K562 (cell line): ENCODE measurements at regions not wholly inside any gene's neighbourhood (a gene's known extent, or its start where the extent isn't known, plus 50 kb on each side); places are given as distances from the start of the nearest gene placed in this dataset.

Source experiments
- ATAC-seq: fragments of 200-7000 bp; cut with Tn5 transposase; 3 replicates; pipeline ENCODE4 v1.9.1; 2020; ENCODE audit warnings: moderate library complexity
- BruUV-seq: library from RNA; stranded (reverse); fragments of 400-500 nt; replicated peaks from 2 replicates; lab custom pipeline; 2021; lab: Mats Ljungman, UMichigan
- CTCF ChIA-PET: fragments of 300-600 bp; formaldehyde crosslinking; extraction: SDS; loops from one replicate; lab custom pipeline; 2021; ENCODE audit warnings: low intra/inter-chr PET ratio; lab: Yijun Ruan, JAX
- POLR2A ChIA-PET: fragments of 300-600, 350-650 bp; sonication (Branson Sonifier 250); formaldehyde crosslinking; extraction: SDS; loops from one replicate; lab custom pipeline; 2021; ENCODE audit warnings: antibody characterized with exemption, inconsistent platforms; lab: Yijun Ruan, JAX
- DNase-seq, 4 experiments: peaks; one replicate each; pipeline versions ENCODE4 v3.0.0 to v3.0.0-alpha.2; 2011 to 2018; ENCODE audit warnings: low spot score in 3 of 4, mixed read lengths in 3 of 4; ENCODE audit errors: extremely low read depth in 1 of 4
- FAIRE-seq: peaks from 2 replicates; lab custom pipeline; 2011; peaks lifted over from hg19 to GRCh38; lab: Jason Lieb, UNC
- H2AFZ ChIP-seq: 2 replicates; pipeline ENCODE4 v1.6.0; 2011; ENCODE audit warnings: low read depth, low read length, control low read depth, inconsistent platforms
- H3K27ac ChIP-seq: fragments of 200-600 bp; 3 replicates; pipeline ENCODE4 v1.8.0; 2011; ENCODE audit warnings: low read depth, mild to moderate bottlenecking, control low read depth, inconsistent platforms, low read length, moderate library complexity, mixed read lengths; ENCODE audit errors: extremely low read depth
- H3K27me3 ChIP-seq, 2 experiments: fragments of 300-600 bp in 1 of 2; 2 replicates in 1 of 2; 3 replicates in 1 of 2; pipeline versions ENCODE4 v1.6.0 to v1.8.0; 2011; ENCODE audit warnings: inconsistent platforms in 2 of 2, low read length in 2 of 2, mild to moderate bottlenecking in 1 of 2, mixed read lengths in 1 of 2, moderate library complexity in 1 of 2; ENCODE audit not compliant: control insufficient read depth in 2 of 2, insufficient read depth in 2 of 2
- H3K36me3 ChIP-seq: fragments of 300-600 bp; 3 replicates; pipeline ENCODE4 v1.8.0; 2011; ENCODE audit warnings: mild to moderate bottlenecking, low read length, inconsistent platforms; ENCODE audit not compliant: control insufficient read depth, insufficient read depth
- H3K4me1 ChIP-seq, 2 experiments: fragments of 200-600 bp in 1 of 2; replicated peaks in 1 of 2; 2 replicates in 1 of 2; 3 replicates in 1 of 2; pipeline versions ENCODE4 v1.5.1 to v1.8.0; 2011; ENCODE audit warnings: inconsistent platforms in 2 of 2, low read length in 2 of 2, mild to moderate bottlenecking in 1 of 2, mixed read lengths in 1 of 2, moderate library complexity in 1 of 2; ENCODE audit not compliant: control insufficient read depth in 2 of 2, insufficient read depth in 2 of 2
- H3K4me2 ChIP-seq: 2 replicates; pipeline ENCODE4 v1.6.1; 2011; ENCODE audit warnings: low read length, control low read depth, inconsistent platforms, mixed read lengths; ENCODE audit not compliant: insufficient read depth
- H3K4me3 ChIP-seq: fragments of 200-600 bp; sonication (generic), shearing (Covaris generic); 2 replicates; pipeline ENCODE4 v1.5.1; 2016; ENCODE audit warnings: control low read depth, inconsistent platforms
- H3K79me2 ChIP-seq: fragments of 200-600 bp; 3 replicates; pipeline ENCODE4 v1.8.0; 2011; ENCODE audit warnings: low read length, inconsistent platforms; ENCODE audit not compliant: control insufficient read depth, insufficient read depth
- H3K9ac ChIP-seq, 2 experiments: 2 replicates each; pipeline versions ENCODE4 v1.6.0 to v1.6.1; 2011; ENCODE audit warnings: low read depth in 2 of 2, low read length in 2 of 2, control low read depth in 1 of 2, inconsistent platforms in 1 of 2, mild to moderate bottlenecking in 1 of 2, mixed read lengths in 1 of 2; ENCODE audit not compliant: insufficient read depth in 1 of 2
- H3K9me1 ChIP-seq: one replicate; pipeline ENCODE4 v1.6.0; 2011; ENCODE audit warnings: inconsistent platforms, mild to moderate bottlenecking, low read length, moderate library complexity; ENCODE audit not compliant: control insufficient read depth, insufficient read depth
- H3K9me3 ChIP-seq: replicated peaks from 2 replicates; pipeline ENCODE4 v1.5.1; 2011; ENCODE audit warnings: low read depth, low read length, inconsistent platforms; ENCODE audit not compliant: control insufficient read depth, insufficient read depth
- H4K20me1 ChIP-seq: replicated peaks from 2 replicates; pipeline ENCODE4 v1.6.1; 2011; ENCODE audit warnings: low read length, inconsistent platforms, mixed read lengths; ENCODE audit not compliant: control insufficient read depth, insufficient read depth
- CHD2 ChIP-seq: IDR thresholded peaks from 2 replicates; pipeline ENCODE4 v1.6.1; 2011; ENCODE audit warnings: low read depth, low read length
- EGR1 ChIP-seq: fragments of 450-650 bp; conservative IDR thresholded peaks from 2 replicates; pipeline ENCODE4 v1.6.1; 2017; ENCODE audit warnings: mild to moderate bottlenecking
- GTF2B ChIP-seq: IDR thresholded peaks from 2 replicates; pipeline ENCODE4 v1.6.1; 2011; ENCODE audit not compliant: insufficient read length; ENCODE audit errors: extremely low read depth
- HNRNPL ChIP-seq: fragments of 200-400 bp; formaldehyde crosslinking; IDR thresholded peaks from 2 replicates; pipeline ENCODE4 v1.6.1; 2017; ENCODE audit warnings: low read depth, mild to moderate bottlenecking, low read length
- PURB ChIP-seq: sonication (generic); formaldehyde crosslinking; IDR thresholded peaks from 2 replicates; pipeline ENCODE4 v1.9.0; 2021; ENCODE audit warnings: low read depth, mild to moderate bottlenecking, missing genetic modification reagents
- RAD21 ChIP-seq, 2 experiments: fragments of 250-450 bp in 1 of 2; fragments of 450-650 bp in 1 of 2; sonication (Bioruptor Pico) in 1 of 2; formaldehyde crosslinking in 1 of 2; IDR thresholded peaks in 1 of 2; conservative IDR thresholded peaks in 1 of 2; 2 replicates each; pipeline versions ENCODE4 v1.4.0 to v1.8.0; 2020 to 2022; ENCODE audit warnings: mild to moderate bottlenecking in 2 of 2, moderate library complexity in 1 of 2
- RAD51 ChIP-seq: fragments of 450-650 bp; IDR thresholded peaks from 2 replicates; pipeline ENCODE4 v1.7.1; 2016; ENCODE audit warnings: low read depth, mild to moderate bottlenecking, borderline replicate concordance
- RBM17 ChIP-seq: fragments of 200-400 bp; formaldehyde crosslinking; IDR thresholded peaks from 2 replicates; pipeline ENCODE4 v1.6.1; 2017; ENCODE audit warnings: low read depth, mild to moderate bottlenecking, low read length, borderline replicate concordance
- SP1 ChIP-seq: sonication (generic); formaldehyde crosslinking; IDR thresholded peaks from 2 replicates; pipeline ENCODE4 v1.8.1; 2022; ENCODE audit warnings: mild to moderate bottlenecking, missing genetic modification reagents
- TAF15 ChIP-seq: fragments of 200-400 bp; formaldehyde crosslinking; IDR thresholded peaks from 2 replicates; pipeline ENCODE4 v1.6.1; 2017; ENCODE audit warnings: mild to moderate bottlenecking, low read depth, low read length, moderate library complexity
- UBTF ChIP-seq, 2 experiments: IDR thresholded peaks; 2 replicates each; pipeline ENCODE4 v1.6.1; 2012; ENCODE audit warnings: improper control_type of control experiment in 2 of 2, low read depth in 2 of 2, low read length in 2 of 2, borderline replicate concordance in 1 of 2
- ZNF24 ChIP-seq: fragments of 450-650 bp; IDR thresholded peaks from 2 replicates; pipeline ENCODE4 v1.6.1; 2016
- ZNF76 ChIP-seq: fragments of 250-450 bp; sonication (Bioruptor Pico); IDR thresholded peaks from 2 replicates; pipeline ENCODE4 v1.4.0; 2020; ENCODE audit warnings: mild to moderate bottlenecking, moderate library complexity, borderline replicate concordance
- WGBS: fragments of 100-300 bp; shearing (Covaris generic); methylation state at CpG from one replicate; pipeline ENCODE4 v1.1.6; 2016; ENCODE audit warnings: low coverage, mixed read lengths; ENCODE audit not compliant: insufficient coverage; ENCODE audit errors: missing lambda C conversion rate; 5-methylcytosine and 5-hydroxymethylcytosine counted together
- in situ Hi-C: fragments of 300-500 bp; cut with MboI; formaldehyde crosslinking; loops from 4 replicates; pipeline ENCODE4 v1.15.0; 2018; ENCODE audit warnings: inconsistent platforms, mixed read lengths
- intact Hi-C: fragments of 100-400 bp; cut with micrococcal nuclease; formaldehyde crosslinking; loops from 2 replicates; pipeline ENCODE4 v1.14.2; 2022
- TF ChIP-seq, protein P1 (sequence below): fragments of 450-650 bp; formaldehyde crosslinking; IDR thresholded peaks from 2 replicates; pipeline ENCODE4 v1.4.0; 2022; ENCODE audit warnings: missing genetic modification characterization

- Histone ChIP-seq H3K4me3 (no peak overlapping the region), H3K79me2 (no peaks in the 10 kb centered on the region)
- no peak for FAIRE-seq
Measured at GRCh38 chr9:115689331-115689730, 464.3 kb upstream of the PAPPA start.

More at GRCh38 chr9:115689331-115689730, 464.3 kb upstream of the PAPPA start:
- intact Hi-C loops (no loop called here), in situ Hi-C loops (no loop called here)
- Histone ChIP-seq H4K20me1 (no peaks in the 10 kb centered on the region), H3K36me3 (no peaks in the 10 kb centered on the region), H3K4me2 (no peak overlapping the region), H3K27me3 (no peaks in the 10 kb centered on the region), H3K9me3 (no peaks in the 10 kb centered on the region), H3K9ac (no peak overlapping the region), H3K27ac (no peak overlapping the region), H3K4me1 (no peaks in the 10 kb centered on the region), H2AFZ (no peak overlapping the region), H3K9me1 (no peaks in the 10 kb centered on the region)
- 0% methylated on average over 1 of the region's 1 CpG for WGBS
- ATAC-seq (no peak), DNase-seq (no peak)
- ChIA-PET CTCF (no interaction called here), POLR2A (no interaction called here)
- no peak for TF ChIP-seq CHD2
- TF ChIP-seq ZNF76 = no peak
- no peak for TF ChIP-seq PURB (CRISPR knock-in tag)
- TF ChIP-seq GTF2B = no peak
- TF ChIP-seq RBM17 = no peak
- TF ChIP-seq HNRNPL = no peak
- no peak for TF ChIP-seq TAF15
- TF ChIP-seq RAD21 (CRISPR knock-in tag; conservative IDR thresholded peaks at IDR 0.05 in 1 of 2, IDR thresholded peaks at IDR 0.05 in 1 of 2) = no peak
- no peak for TF ChIP-seq ZNF24
- TF ChIP-seq, protein P1, sequence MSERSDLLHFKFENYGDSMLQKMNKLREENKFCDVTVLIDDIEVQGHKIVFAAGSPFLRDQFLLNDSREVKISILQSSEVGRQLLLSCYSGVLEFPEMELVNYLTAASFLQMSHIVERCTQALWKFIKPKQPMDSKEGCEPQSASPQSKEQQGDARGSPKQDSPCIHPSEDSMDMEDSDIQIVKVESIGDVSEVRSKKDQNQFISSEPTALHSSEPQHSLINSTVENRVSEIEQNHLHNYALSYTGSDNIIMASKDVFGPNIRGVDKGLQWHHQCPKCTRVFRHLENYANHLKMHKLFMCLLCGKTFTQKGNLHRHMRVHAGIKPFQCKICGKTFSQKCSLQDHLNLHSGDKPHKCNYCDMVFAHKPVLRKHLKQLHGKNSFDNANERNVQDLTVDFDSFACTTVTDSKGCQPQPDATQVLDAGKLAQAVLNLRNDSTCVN (CRISPR knock-in tag) = no peak
- no peak for TF ChIP-seq EGR1
- TF ChIP-seq UBTF (IDR thresholded peaks at IDR 0.05; ENCODE audit: borderline replicate concordance in 1 of 2, low read depth in 2 of 2, low read length in 2 of 2) = no peak
- no peak for TF ChIP-seq RAD51
- no peak for TF ChIP-seq SP1 (CRISPR knock-in tag)
- no TSS peak for BruUV-seq
